BJ (cell line): ENCODE measurements at regions not wholly inside any gene's neighbourhood (a gene's known extent, or its start where the extent isn't known, plus 50 kb on each side); places are given as distances from the start of the nearest gene placed in this dataset.

Source experiments
- CTCF ChIA-PET: fragments of 350-600 bp; formaldehyde crosslinking; extraction: SDS; loops from one replicate; lab custom pipeline; 2021; ENCODE audit warnings: antibody characterized with exemption, inconsistent platforms; lab: Yijun Ruan, JAX
- POLR2A ChIA-PET: fragments of 300-600 bp; sonication (Branson Sonifier 250); formaldehyde crosslinking; extraction: SDS; loops from one replicate; lab custom pipeline; 2021; ENCODE audit warnings: antibody characterized with exemption; lab: Charles Lee
- DNase-seq: peaks from one replicate; pipeline ENCODE4 v3.0.0-alpha.2; 2011; ENCODE audit warnings: low read depth
- H3K27me3 ChIP-seq: 2 replicates; pipeline ENCODE4 v1.6.0; 2011; ENCODE audit warnings: low read length; ENCODE audit not compliant: control insufficient read depth, insufficient read depth
- H3K36me3 ChIP-seq: 2 replicates; pipeline ENCODE4 v1.5.1; 2011; ENCODE audit warnings: low read length; ENCODE audit not compliant: control insufficient read depth, insufficient read depth
- H3K4me3 ChIP-seq: 2 replicates; pipeline ENCODE4 v1.5.1; 2011; ENCODE audit warnings: low read depth, mild to moderate bottlenecking, control low read depth, low read length
- TF ChIP-seq, protein P1 (sequence below): IDR thresholded peaks from 2 replicates; pipeline ENCODE4 v1.5.1; 2011; ENCODE audit warnings: low read depth, mild to moderate bottlenecking, control low read depth, inconsistent platforms, low read length, moderate library complexity; ENCODE audit not compliant: insufficient read depth

DNA sequence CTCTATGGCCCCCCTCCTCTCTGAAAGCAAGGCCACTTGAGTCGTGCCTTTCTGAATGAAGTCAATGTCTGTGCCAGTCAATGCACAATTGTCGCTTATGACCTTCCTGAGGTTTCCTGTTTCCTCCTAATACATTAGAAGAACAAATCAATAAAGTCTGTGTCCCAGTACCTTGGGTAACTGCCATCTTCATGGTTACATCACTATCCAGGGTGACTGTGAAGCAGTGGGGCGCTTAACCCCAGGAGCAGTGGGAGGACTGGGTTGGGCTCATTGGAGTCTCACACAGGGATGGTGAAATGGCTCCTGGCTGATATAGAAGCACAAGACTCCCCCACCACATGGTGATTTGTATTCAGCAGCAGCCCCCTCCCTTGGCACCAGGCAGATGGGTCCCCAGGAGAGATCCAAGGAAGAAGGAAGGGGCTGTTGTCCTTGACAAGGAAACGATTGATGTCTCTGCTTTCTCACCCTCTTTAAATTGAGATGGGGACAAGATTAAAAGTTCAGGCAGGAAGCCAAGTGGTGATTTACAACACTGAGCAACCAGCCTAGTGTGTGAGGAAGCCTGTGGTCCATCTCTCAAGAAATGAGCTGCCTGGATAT is 261.9 kb upstream of the ZNF462 start:
- no peaks in the 10 kb centered on the region for H3K27me3 ChIP-seq
- ChIA-PET POLR2A (no interaction called here), CTCF (no interaction called here)
- H3K36me3 ChIP-seq = no peaks in the 10 kb centered on the region
- TF ChIP-seq, protein P1, sequence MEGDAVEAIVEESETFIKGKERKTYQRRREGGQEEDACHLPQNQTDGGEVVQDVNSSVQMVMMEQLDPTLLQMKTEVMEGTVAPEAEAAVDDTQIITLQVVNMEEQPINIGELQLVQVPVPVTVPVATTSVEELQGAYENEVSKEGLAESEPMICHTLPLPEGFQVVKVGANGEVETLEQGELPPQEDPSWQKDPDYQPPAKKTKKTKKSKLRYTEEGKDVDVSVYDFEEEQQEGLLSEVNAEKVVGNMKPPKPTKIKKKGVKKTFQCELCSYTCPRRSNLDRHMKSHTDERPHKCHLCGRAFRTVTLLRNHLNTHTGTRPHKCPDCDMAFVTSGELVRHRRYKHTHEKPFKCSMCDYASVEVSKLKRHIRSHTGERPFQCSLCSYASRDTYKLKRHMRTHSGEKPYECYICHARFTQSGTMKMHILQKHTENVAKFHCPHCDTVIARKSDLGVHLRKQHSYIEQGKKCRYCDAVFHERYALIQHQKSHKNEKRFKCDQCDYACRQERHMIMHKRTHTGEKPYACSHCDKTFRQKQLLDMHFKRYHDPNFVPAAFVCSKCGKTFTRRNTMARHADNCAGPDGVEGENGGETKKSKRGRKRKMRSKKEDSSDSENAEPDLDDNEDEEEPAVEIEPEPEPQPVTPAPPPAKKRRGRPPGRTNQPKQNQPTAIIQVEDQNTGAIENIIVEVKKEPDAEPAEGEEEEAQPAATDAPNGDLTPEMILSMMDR = no peak
- no peak overlapping the region for H3K4me3 ChIP-seq
- DNase-seq = no peak

DNA sequence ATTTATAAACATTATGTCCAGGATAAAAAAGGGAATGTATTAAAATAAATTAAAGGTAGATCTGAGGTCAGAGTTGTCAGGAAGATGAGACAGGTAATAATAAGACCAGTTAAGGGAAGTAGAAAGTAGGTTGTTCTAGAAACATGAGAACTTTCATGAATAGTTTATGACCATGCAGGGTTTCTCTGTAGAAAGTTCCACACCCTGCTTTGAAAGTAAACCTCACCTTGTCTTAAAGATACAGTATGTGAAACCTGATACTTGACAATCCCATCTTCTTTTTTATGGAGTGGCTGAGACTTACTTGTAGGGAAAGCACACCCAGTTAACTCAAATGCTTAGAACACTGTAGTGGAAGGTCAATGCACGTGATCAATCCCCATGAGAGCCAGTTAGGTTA is 260.6 kb upstream of the ZNF462 start:
- no peak overlapping the region for H3K4me3 ChIP-seq
- H3K36me3 ChIP-seq = no peaks in the 10 kb centered on the region
- ChIA-PET CTCF (no interaction called here), POLR2A (no interaction called here)
- TF ChIP-seq, protein P1 = no peak
- no peak for DNase-seq
- H3K27me3 ChIP-seq = no peaks in the 10 kb centered on the region

DNA sequence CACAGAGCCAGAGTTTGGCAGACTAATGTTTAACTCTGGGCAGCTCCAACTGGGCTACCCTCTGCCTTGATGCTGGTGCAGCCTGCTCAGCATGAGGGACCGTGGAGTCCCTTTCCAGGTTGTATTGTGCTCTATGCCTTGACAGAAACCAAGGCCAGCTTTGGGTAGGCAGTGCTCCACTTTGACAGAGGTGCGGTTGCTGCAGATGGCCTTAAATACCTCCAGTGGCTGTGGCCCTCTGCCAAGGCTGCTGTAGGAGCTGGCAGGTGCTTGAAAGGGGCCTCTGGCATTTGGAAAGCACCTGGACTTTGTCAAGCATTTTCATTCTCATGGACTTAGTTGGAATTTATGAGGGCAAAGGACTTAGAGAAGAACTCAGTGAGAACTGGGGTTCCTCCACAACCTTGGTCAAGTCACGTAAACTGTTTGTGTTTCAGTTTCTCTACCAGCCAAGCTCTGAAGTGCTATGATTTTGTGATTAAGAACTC is 249.7 kb upstream of the ZNF462 start:
- H3K27me3 ChIP-seq = no peaks in the 10 kb centered on the region
- no peak overlapping the region for H3K4me3 ChIP-seq
- TF ChIP-seq, protein P1 = no peak
- ChIA-PET POLR2A (no interaction called here), CTCF (no interaction called here)
- no peaks in the 10 kb centered on the region for H3K36me3 ChIP-seq
- DNase-seq = no peak

DNA sequence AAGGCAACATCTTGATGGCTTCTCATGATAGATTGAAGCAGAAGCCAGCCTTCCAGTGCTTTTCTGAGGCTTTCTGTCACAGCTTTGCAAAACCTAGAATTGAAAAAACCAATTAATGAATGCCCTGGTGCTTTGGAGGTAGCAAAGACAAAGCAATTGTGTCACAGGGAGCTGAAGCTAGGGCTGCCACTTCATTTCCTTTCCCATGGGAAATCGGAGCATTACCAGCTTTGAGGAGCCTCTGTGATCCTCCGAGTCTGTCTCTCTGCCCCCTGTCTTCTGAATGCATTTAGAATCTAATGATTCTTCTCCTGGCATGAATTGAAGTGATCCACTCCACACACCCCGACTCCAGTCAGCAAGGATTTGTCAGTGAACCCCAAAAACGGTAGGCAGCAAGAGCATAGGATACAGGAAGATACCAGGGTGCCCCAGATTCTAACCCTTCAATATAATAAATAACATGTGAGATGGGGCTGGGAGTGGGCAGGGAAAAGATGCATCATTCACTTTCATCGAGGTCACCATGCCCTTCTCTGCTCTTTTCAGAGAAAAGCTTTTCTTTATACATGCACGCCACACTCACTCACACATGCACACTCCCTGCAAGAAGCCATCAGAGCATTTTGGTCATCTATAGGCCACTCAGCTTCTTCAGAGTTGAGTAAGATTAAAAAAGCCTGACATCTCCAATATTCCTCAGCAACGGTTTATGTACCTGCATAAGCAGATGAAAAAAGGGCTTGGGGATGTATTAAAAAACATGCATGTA is 247.7 kb upstream of the ZNF462 start:
- H3K27me3 ChIP-seq = no peaks in the 10 kb centered on the region
- H3K4me3 ChIP-seq = no peak overlapping the region
- DNase-seq = no peak
- TF ChIP-seq, protein P1 = no peak
- POLR2A ChIA-PET = no interaction called here
- CTCF ChIA-PET = no interaction called here
- no peaks in the 10 kb centered on the region for H3K36me3 ChIP-seq

DNA sequence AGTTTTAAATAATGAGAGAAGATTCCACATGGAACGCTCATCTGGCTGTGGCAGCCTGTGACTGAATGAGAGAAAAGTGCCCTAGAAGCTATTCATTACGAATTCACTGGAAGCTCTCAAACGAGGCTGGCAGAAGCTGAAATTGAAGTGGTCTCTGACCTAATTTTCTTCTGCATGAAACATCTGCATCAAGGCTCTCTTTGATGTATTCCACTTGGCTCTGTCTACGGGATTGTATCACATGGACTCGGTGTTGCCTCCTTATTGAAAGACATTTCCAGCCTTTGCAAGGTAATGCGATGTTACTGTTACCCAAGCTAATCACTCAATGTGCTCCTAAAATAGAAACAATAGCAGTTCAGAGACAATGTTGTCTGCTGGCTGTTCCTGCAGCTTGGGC is 246.9 kb upstream of the ZNF462 start:
- POLR2A ChIA-PET = no interaction called here
- CTCF ChIA-PET = no interaction called here
- Histone ChIP-seq H3K27me3 (no peaks in the 10 kb centered on the region), H3K4me3 (no peak overlapping the region), H3K36me3 (no peaks in the 10 kb centered on the region)
- no peak for DNase-seq
- TF ChIP-seq, protein P1 = no peak
